ENCODE measurements at regions not wholly inside any gene's neighbourhood (a gene's known extent, or its start where the extent isn't known, plus 50 kb on each side); places are given as distances from the start of the nearest gene placed in this dataset.

- TF ChIP-seq POLR2A (IDR thresholded peaks at IDR 0.05) (no peak), CTCF (IDR thresholded peaks at IDR 0.05) (no peak)
Observed at GRCh38 chr19:31485472-31485871, 136.2 kb upstream of the TSHZ3 start.
